Panc1 (cell line): ENCODE measurements at regions not wholly inside any gene's neighbourhood (a gene's known extent, or its start where the extent isn't known, plus 50 kb on each side); places are given as distances from the start of the nearest gene placed in this dataset.

Experiments used
- ATAC-seq: fragments of 200-7000 bp; cut with Tn5 transposase; 2 replicates; pipeline ENCODE4 v1.9.1; 2020; ENCODE audit warnings: mild to moderate bottlenecking, moderate library complexity
- BruUV-seq: library from RNA; stranded (reverse); fragments of 400-500 nt; replicated peaks from 2 replicates; lab custom pipeline; 2021; lab: Mats Ljungman, UMichigan
- CTCF ChIA-PET: fragments of 300-600 bp; sonication (Branson Sonifier 250); formaldehyde crosslinking; loops from one replicate; lab custom pipeline; 2022; ENCODE audit warnings: antibody characterized with exemption; lab: Charles Lee
- POLR2A ChIA-PET: fragments of 300-600 bp; sonication (Branson Sonifier 250); formaldehyde crosslinking; loops from one replicate; lab custom pipeline; 2022; ENCODE audit warnings: antibody characterized with exemption; lab: Charles Lee
- DNase-seq: peaks from one replicate; pipeline ENCODE4 v3.0.0-alpha.2; 2010; ENCODE audit warnings: low read depth, low spot score
- H3K27ac ChIP-seq: 2 replicates; pipeline ENCODE4 v1.5.1; 2011; ENCODE audit warnings: mild to moderate bottlenecking, low read length, inconsistent platforms
- H3K27me3 ChIP-seq: fragments of 200-500 bp; sonication (Bioruptor generic); 2 replicates; pipeline ENCODE4 v1.6.0; 2014; ENCODE audit warnings: low read length, inconsistent platforms; ENCODE audit not compliant: control insufficient read depth, insufficient read depth
- H3K36me3 ChIP-seq: fragments of 200-500 bp; sonication (Bioruptor generic); 2 replicates; pipeline ENCODE4 v1.5.1; 2014; ENCODE audit warnings: inconsistent platforms, mild to moderate bottlenecking, low read length, moderate library complexity; ENCODE audit not compliant: control insufficient read depth, insufficient read depth
- H3K4me1 ChIP-seq: 2 replicates; pipeline ENCODE4 v1.5.1; 2011; ENCODE audit warnings: inconsistent platforms, mild to moderate bottlenecking, low read length, moderate library complexity; ENCODE audit not compliant: control insufficient read depth, insufficient read depth
- H3K4me3 ChIP-seq, 2 experiments: 2 replicates each; pipeline ENCODE4 v1.5.1; 2011 to 2012; ENCODE audit warnings: low read depth in 2 of 2, low read length in 2 of 2, mild to moderate bottlenecking in 2 of 2, inconsistent platforms in 1 of 2, moderate library complexity in 1 of 2
- H3K9me3 ChIP-seq: fragments of 200-500 bp; sonication (Bioruptor generic); 2 replicates; pipeline ENCODE4 v1.5.1; 2014; ENCODE audit warnings: low read depth, mild to moderate bottlenecking, inconsistent platforms, low read length, moderate library complexity; ENCODE audit not compliant: control insufficient read depth, insufficient read depth
- CTCF ChIP-seq: fragments of 450-650 bp; IDR thresholded peaks from 2 replicates; pipeline ENCODE4 v1.5.1; 2017; ENCODE audit warnings: mild to moderate bottlenecking
- POLR2AphosphoS5 ChIP-seq: IDR thresholded peaks from 2 replicates; pipeline ENCODE4 v1.6.1; 2012; ENCODE audit warnings: mild to moderate bottlenecking, low read depth, low read length, moderate library complexity
- REST ChIP-seq, 2 experiments: IDR thresholded peaks; 2 replicates each; pipeline ENCODE4 v1.6.1; 2011 to 2012; ENCODE audit warnings: low read depth in 2 of 2, control low read depth in 1 of 2, low read length in 1 of 2, mild to moderate bottlenecking in 1 of 2, moderate library complexity in 1 of 2; ENCODE audit not compliant: insufficient read depth in 1 of 2
- SIN3A ChIP-seq: IDR thresholded peaks from 2 replicates; pipeline ENCODE4 v1.6.1; 2012; ENCODE audit warnings: low read depth, mild to moderate bottlenecking, low read length, moderate library complexity, borderline replicate concordance; ENCODE audit not compliant: insufficient read depth
- TCF7L2 ChIP-seq: IDR thresholded peaks from 2 replicates; pipeline ENCODE4 v1.6.1; 2011; ENCODE audit warnings: mild to moderate bottlenecking, low read depth, low read length, inconsistent platforms
- in situ Hi-C: cut with HindIII; loops from 2 replicates; pipeline ENCODE4 v1.10.0; 2016; ENCODE audit warnings: low sequenced_read_pairs, low pct_unique_long_range_greater_than_20kb
- intact Hi-C: fragments of 100-400 bp; cut with micrococcal nuclease; formaldehyde crosslinking; loops from one replicate; pipeline ENCODE4 v1.10.0; 2022; ENCODE audit not compliant: unreplicated experiment

DNA sequence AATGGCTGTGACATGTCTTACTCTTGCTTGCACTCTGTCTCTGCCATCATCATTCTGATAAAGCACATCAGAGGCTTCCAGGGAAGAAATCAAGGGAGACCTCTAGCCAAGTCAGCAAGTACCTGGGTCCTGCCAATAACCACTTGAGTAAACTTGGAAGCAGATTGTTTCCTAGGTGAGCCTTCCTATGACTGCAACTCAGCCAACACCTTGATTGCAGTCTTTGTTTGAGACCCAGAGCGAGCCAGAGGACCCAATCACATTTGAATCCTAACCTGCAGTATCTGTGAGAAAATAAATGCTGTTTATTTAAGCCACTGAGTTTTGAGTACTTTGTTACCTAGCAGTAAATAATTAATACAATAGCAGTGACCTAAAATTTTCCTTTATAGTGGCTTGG, 356.8 kb upstream of the CHD1 start:
- CTCF ChIA-PET, result no interaction called here
- Histone ChIP-seq H3K9me3 (no peaks in the 10 kb centered on the region), H3K4me1 (no peaks in the 10 kb centered on the region), H3K27ac (no peak overlapping the region), H3K4me3 (no peak overlapping the region), H3K36me3 (no peaks in the 10 kb centered on the region), H3K27me3 (no peaks in the 10 kb centered on the region)
- BruUV-seq, result no TSS peak
- TF ChIP-seq CTCF, result no peak
- TF ChIP-seq TCF7L2, result no peak
- no peak for TF ChIP-seq SIN3A
- TF ChIP-seq POLR2AphosphoS5, result no peak
- TF ChIP-seq REST (IDR thresholded peaks at IDR 0.05; ENCODE audit: insufficient read depth in 1 of 2, low read depth in 2 of 2, low read length in 1 of 2), result no peak
- in situ Hi-C loops, result no loop called here
- DNase-seq (no peak), ATAC-seq (no peak)
- POLR2A ChIA-PET, result no interaction called here
- intact Hi-C loops, result no loop called here

DNA sequence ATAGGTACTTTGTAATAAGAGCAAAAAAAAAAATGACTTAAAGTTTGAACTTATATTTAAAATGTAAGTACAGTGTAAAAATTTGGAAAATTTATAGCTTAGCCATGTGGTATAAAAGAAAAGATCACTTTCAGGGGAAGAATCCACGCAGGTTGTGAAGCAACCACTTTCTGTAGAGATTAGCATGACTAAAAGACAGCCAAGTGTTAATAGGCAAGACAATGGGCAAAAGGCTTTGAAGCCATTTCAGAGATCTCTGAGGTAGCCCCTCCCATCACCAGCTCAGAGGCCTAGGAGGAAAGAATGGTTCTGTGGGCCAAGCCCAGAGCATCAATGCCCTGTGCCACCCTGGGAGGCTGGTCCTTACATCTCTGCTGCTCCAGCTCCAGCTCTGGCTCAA, 346.3 kb upstream of the CHD1 start:
- no peaks in the 10 kb centered on the region for H3K36me3 ChIP-seq
- DNase-seq, result no peak
- no TSS peak for BruUV-seq
- no peaks in the 10 kb centered on the region for H3K9me3 ChIP-seq
- H3K4me1 ChIP-seq, result no peaks in the 10 kb centered on the region
- intact Hi-C loops (no loop called here), in situ Hi-C loops (no loop called here)
- POLR2A ChIA-PET, result no interaction called here
- no peaks in the 10 kb centered on the region for H3K27me3 ChIP-seq
- TF ChIP-seq SIN3A, result no peak
- no peak for TF ChIP-seq POLR2AphosphoS5
- no peak for TF ChIP-seq REST (IDR thresholded peaks at IDR 0.05; ENCODE audit: insufficient read depth in 1 of 2, low read depth in 2 of 2, low read length in 1 of 2)
- TF ChIP-seq CTCF, result no peak
- no peak for TF ChIP-seq TCF7L2
- H3K4me3 ChIP-seq, result no peak overlapping the region
- H3K27ac ChIP-seq, result no peak overlapping the region
- ATAC-seq, result no peak
- CTCF ChIA-PET, result no interaction called here
